Activated B cell treated with CpG ODN at 0.5 μM for 24 hours (primary cell): ENCODE measurements at regions not wholly inside any gene's neighbourhood (a gene's known extent, or its start where the extent isn't known, plus 50 kb on each side); places are given as distances from the start of the nearest gene placed in this dataset.

Source experiments
- ATAC-seq: fragments of 200-7000 bp; cut with Tn5 transposase; one replicate; pipeline ENCODE4 v1.10.0; 2021; ENCODE audit warnings: low read depth, mild to moderate bottlenecking, moderate library complexity
- CTCF ChIA-PET: fragments of 350-600 bp; sonication (Branson Sonifier 250); formaldehyde crosslinking; loops from one replicate; lab custom pipeline; 2021; ENCODE audit warnings: antibody characterized with exemption; lab: Charles Lee
- POLR2A ChIA-PET: fragments of 350-600 bp; sonication (Branson Sonifier 250); formaldehyde crosslinking; loops from one replicate; lab custom pipeline; 2021; ENCODE audit warnings: antibody characterized with exemption; lab: Charles Lee
- DNase-seq: peaks from one replicate; pipeline ENCODE4 v3.0.0; 2022
- H3K27ac Mint-ChIP-seq: one replicate; pipeline ENCODE4 v1.8.0; 2020; ENCODE audit warnings: mixed read lengths
- H3K27me3 Mint-ChIP-seq: one replicate; pipeline ENCODE4 v1.8.0; 2021; ENCODE audit warnings: mixed read lengths
- H3K36me3 Mint-ChIP-seq: one replicate; pipeline ENCODE4 v1.8.0; 2021; ENCODE audit warnings: low read depth, mixed read lengths
- H3K4me1 Mint-ChIP-seq: one replicate; pipeline ENCODE4 v1.8.0; 2021; ENCODE audit warnings: mixed read lengths
- H3K4me3 Mint-ChIP-seq: one replicate; pipeline ENCODE4 v1.8.0; 2020; ENCODE audit warnings: mild to moderate bottlenecking, mixed read lengths
- H3K9me3 Mint-ChIP-seq: one replicate; pipeline ENCODE4 v1.8.0; 2020; ENCODE audit warnings: mixed read lengths
- intact Hi-C: fragments of 100-400 bp; cut with micrococcal nuclease; formaldehyde crosslinking; loops from one replicate; pipeline ENCODE4 v1.15.1; 2024
- TF ChIP-seq, protein P1 (sequence below): fragments of 200-600 bp; IDR thresholded peaks from one replicate; pipeline ENCODE4 v1.8.0; 2022; ENCODE audit warnings: antibody characterized with exemption, mild to moderate bottlenecking

DNA sequence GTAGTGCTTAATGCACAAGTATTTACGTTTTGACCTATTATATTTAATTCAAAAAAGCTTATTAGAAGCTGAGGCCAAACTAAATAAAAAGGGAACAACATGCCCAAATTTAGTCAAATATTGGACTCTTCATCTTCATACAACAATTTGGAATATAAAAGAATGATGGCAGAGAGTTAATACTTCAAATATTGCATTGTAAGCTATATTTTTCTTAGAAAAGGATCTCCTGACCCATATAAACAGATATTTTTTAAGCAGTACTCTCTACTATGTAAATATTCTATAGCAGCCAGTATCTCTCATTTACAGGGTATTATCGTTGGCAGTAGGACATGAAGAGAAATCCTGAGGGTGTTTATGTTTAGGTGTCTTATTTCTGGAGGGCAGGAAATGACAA is 531.2 kb downstream of the NYAP2 start:
- intact Hi-C loops = no loop called here
- no peak for DNase-seq
- Mint-ChIP-seq H3K36me3 (no peaks in the 10 kb centered on the region), H3K9me3 (no peaks in the 10 kb centered on the region), H3K4me1 (no peaks in the 10 kb centered on the region), H3K4me3 (no peak overlapping the region), H3K27ac (no peak overlapping the region), H3K27me3 (no peaks in the 10 kb centered on the region)
- ChIA-PET CTCF (no interaction called here), POLR2A (no interaction called here)
- TF ChIP-seq, protein P1, sequence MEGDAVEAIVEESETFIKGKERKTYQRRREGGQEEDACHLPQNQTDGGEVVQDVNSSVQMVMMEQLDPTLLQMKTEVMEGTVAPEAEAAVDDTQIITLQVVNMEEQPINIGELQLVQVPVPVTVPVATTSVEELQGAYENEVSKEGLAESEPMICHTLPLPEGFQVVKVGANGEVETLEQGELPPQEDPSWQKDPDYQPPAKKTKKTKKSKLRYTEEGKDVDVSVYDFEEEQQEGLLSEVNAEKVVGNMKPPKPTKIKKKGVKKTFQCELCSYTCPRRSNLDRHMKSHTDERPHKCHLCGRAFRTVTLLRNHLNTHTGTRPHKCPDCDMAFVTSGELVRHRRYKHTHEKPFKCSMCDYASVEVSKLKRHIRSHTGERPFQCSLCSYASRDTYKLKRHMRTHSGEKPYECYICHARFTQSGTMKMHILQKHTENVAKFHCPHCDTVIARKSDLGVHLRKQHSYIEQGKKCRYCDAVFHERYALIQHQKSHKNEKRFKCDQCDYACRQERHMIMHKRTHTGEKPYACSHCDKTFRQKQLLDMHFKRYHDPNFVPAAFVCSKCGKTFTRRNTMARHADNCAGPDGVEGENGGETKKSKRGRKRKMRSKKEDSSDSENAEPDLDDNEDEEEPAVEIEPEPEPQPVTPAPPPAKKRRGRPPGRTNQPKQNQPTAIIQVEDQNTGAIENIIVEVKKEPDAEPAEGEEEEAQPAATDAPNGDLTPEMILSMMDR = no peak
- ATAC-seq = no peak

DNA sequence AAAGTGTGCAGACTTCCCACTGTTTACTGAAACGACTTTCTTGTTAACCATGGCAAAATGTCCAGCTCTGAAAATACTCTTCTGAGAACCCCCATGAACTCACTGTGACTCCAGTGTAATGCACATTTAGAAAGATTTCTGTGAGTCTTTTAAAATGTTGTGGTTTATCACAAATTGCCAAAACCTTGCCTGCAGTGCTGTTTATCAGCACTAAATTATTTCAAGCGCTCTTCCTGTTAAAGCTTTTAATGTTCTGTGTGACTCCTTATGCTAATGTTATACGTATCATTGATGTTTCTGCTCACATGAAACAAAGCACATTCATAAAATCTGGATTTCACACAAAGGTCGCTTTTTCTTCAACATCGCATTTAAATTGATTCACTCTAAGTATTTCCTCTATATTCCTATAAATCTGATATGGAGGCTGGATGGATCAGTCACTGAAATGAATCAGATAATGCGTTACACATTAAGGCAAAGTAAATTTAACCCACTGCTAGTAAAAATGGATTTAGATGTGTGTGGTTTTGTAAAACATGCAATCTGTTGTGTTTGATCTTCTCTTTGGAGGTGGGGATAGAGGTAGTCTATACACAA is 521.2 kb downstream of the NYAP2 start:
- POLR2A ChIA-PET = no interaction called here
- Mint-ChIP-seq H3K27me3 (peaks cover 3% of the 10 kb centered on the region), H3K36me3 (no peaks in the 10 kb centered on the region), H3K9me3 (peaks cover 5% of the 10 kb centered on the region), H3K4me1 (no peaks in the 10 kb centered on the region), H3K27ac (no peak overlapping the region), H3K4me3 (no peak overlapping the region)
- intact Hi-C loops = no loop called here
- ATAC-seq (no peak), DNase-seq (no peak)
- TF ChIP-seq, protein P1 = no peak
- CTCF ChIA-PET = no interaction called here

DNA sequence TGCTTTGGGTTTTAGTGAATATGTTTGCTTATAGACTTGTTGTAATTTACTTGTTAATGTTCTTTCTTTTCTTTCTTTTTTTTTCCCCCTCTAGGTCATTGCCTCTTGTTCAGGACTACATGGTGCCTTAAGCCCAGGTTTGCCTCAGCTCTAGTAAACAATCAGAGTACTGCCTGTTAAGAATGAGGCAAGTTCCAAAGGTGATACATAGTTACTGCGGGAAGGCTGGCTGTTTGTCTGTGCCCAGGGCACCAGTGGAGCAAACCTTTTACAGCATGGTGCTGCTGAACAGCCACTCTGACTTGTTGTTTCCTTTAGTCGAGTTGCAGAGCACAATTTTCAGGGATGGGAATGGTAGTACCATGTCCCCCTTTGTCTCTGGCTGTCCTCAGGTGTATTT is 517.2 kb downstream of the NYAP2 start:
- TF ChIP-seq, protein P1 = no peak
- intact Hi-C loops = no loop called here
- ChIA-PET POLR2A (no interaction called here), CTCF (no interaction called here)
- no peak for DNase-seq
- peaks cover 6% of the 10 kb centered on the region for H3K9me3 Mint-ChIP-seq
- no peak overlapping the region for H3K4me3 Mint-ChIP-seq
- H3K36me3 Mint-ChIP-seq = no peaks in the 10 kb centered on the region
- H3K4me1 Mint-ChIP-seq = no peaks in the 10 kb centered on the region
- ATAC-seq = no peak
- no peak overlapping the region for H3K27ac Mint-ChIP-seq
- H3K27me3 Mint-ChIP-seq = peaks cover 3% of the 10 kb centered on the region

DNA sequence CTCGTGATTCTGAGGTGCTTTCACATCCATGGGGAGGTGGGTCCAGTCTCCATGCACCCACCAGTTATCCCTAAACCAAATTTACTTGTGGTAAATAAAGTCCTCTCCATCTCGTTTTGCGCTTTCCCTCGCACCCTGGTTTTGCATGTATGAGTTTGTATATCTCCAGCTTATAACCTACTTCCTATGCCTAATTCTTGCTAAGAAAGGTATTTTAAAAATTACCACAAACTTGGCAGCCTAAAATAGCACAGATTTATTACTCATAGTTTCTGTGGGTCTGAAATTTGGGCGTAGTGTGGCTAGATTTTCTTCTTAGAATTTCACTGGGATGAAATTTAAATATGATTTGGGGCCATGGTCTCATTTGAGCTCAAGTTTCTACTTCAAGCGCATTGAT is 511.5 kb downstream of the NYAP2 start:
- CTCF ChIA-PET = no interaction called here
- no peak overlapping the region for H3K4me3 Mint-ChIP-seq
- intact Hi-C loops = no loop called here
- H3K4me1 Mint-ChIP-seq = no peaks in the 10 kb centered on the region
- H3K9me3 Mint-ChIP-seq = peaks cover 2% of the 10 kb centered on the region
- no peaks in the 10 kb centered on the region for H3K27me3 Mint-ChIP-seq
- no peaks in the 10 kb centered on the region for H3K36me3 Mint-ChIP-seq
- POLR2A ChIA-PET = no interaction called here
- no peak overlapping the region for H3K27ac Mint-ChIP-seq
- ATAC-seq (no peak), DNase-seq (no peak)
- TF ChIP-seq, protein P1 = no peak

DNA sequence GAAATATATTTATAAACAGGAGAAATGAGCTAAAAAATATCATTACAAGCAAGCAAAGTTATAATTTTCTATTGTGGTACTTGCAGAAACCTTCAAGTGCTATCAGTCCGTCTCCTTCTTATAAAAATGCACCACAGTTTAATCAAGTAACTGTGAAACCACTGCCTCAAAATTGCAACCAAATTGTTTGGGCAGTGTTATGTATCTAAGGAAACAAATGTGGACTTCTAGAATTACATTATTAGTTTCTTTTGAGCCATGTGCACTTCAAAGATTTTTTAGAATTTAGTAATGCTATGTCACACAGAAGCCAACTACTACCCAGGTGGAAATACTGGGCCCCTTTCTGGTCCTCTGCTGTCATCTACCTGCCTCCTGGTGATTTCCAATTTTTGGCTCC is 495.6 kb downstream of the NYAP2 start:
- ChIA-PET POLR2A (no interaction called here), CTCF (no interaction called here)
- Mint-ChIP-seq H3K4me1 (no peaks in the 10 kb centered on the region), H3K9me3 (no peaks in the 10 kb centered on the region), H3K27me3 (peaks cover 6% of the 10 kb centered on the region), H3K27ac (no peak overlapping the region), H3K36me3 (no peaks in the 10 kb centered on the region), H3K4me3 (no peak overlapping the region)
- ATAC-seq = no peak
- intact Hi-C loops = no loop called here
- no peak for DNase-seq
- TF ChIP-seq, protein P1 = no peak
